HUES48 (cell line): ENCODE measurements at regions not wholly inside any gene's neighbourhood (a gene's known extent, or its start where the extent isn't known, plus 50 kb on each side); places are given as distances from the start of the nearest gene placed in this dataset.

Experiments
- H3K27ac ChIP-seq: one replicate; pipeline ENCODE4 v1.7.0; 2013; ENCODE audit warnings: low read depth, low read length, inconsistent platforms
- H3K27me3 ChIP-seq: 2 replicates; pipeline ENCODE4 v1.6.1; 2013; ENCODE audit warnings: mild to moderate bottlenecking, low read length; ENCODE audit not compliant: control insufficient read depth, insufficient read depth
- H3K36me3 ChIP-seq: 2 replicates; pipeline ENCODE4 v1.6.1; 2013; ENCODE audit warnings: low read length; ENCODE audit not compliant: control insufficient read depth, insufficient read depth
- H3K4me1 ChIP-seq: 2 replicates; pipeline ENCODE4 v1.6.1; 2013; ENCODE audit warnings: mild to moderate bottlenecking, low read length; ENCODE audit not compliant: control insufficient read depth, insufficient read depth
- H3K4me3 ChIP-seq: 2 replicates; pipeline ENCODE4 v1.5.1; 2013; ENCODE audit warnings: mild to moderate bottlenecking, low read depth, low read length
- H3K9ac ChIP-seq: 2 replicates; pipeline ENCODE4 v1.6.1; 2013; ENCODE audit warnings: mild to moderate bottlenecking, low read depth, low read length, moderate library complexity
- H3K9me3 ChIP-seq: 2 replicates; pipeline ENCODE4 v1.6.1; 2013; ENCODE audit warnings: low read length; ENCODE audit not compliant: control insufficient read depth, insufficient read depth

GRCh38 chr11:15810525-15810924, 545.8 kb downstream of the SOX6 start:
- peaks cover 6% of the 10 kb centered on the region; the same call in 1 of the 2 replicates for H3K4me1 ChIP-seq
- H3K27me3 ChIP-seq: no peaks in the 10 kb centered on the region
- H3K9me3 ChIP-seq: no peaks in the 10 kb centered on the region
- no peak overlapping the region for H3K27ac ChIP-seq
- no peak overlapping the region for H3K4me3 ChIP-seq
- H3K36me3 ChIP-seq: no peaks in the 10 kb centered on the region
- H3K9ac ChIP-seq: no peak overlapping the region

DNA sequence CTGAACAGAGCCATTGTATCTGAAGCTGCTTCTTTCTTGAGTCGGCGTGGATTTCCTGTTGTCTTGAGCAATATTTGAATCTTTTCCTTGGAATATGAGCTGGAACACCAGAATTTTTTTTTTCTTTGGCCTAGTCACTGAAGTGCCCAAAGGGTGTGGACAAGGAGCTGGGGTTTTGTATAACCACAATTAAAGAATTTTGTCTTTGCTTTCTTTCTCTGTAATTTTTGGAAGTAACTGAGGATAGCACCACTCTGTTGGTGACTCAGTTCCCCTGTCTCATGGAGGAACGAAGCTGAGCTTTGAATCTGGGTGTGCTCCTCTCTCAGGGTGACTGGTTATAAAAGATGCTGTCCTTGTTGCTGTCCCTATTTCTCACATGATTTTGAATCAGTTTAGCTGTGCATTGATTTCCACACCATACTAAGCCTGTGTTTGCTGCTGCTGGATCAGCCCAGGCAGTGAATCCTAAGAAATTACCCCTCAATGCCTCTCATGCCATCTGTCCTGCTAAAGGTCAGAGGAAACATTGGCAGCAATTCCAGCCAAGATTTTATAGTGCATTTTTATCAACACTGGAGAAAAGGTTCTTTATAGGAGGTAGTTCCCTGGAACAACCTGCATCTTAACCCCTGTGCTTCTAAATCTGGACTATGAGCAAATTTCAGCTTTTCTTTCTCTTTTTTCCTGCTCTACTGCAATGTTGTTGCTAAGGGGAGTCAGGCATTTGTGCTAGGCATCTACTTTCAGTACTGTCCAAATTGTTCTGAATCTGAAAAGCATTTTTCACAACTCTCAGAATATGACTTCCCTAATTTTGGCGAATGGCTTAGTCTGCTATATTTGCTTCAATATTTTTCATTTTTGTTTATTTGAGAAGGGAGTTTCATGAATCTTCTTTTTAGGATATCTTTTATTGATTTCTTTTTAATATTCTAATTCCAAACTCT, 540.8 kb downstream of the SOX6 start:
- Histone ChIP-seq H3K9ac (no peak overlapping the region), H3K4me3 (no peak overlapping the region), H3K36me3 (no peaks in the 10 kb centered on the region), H3K4me1 (no peaks in the 10 kb centered on the region), H3K27ac (no peak overlapping the region), H3K27me3 (no peaks in the 10 kb centered on the region), H3K9me3 (no peaks in the 10 kb centered on the region)

DNA sequence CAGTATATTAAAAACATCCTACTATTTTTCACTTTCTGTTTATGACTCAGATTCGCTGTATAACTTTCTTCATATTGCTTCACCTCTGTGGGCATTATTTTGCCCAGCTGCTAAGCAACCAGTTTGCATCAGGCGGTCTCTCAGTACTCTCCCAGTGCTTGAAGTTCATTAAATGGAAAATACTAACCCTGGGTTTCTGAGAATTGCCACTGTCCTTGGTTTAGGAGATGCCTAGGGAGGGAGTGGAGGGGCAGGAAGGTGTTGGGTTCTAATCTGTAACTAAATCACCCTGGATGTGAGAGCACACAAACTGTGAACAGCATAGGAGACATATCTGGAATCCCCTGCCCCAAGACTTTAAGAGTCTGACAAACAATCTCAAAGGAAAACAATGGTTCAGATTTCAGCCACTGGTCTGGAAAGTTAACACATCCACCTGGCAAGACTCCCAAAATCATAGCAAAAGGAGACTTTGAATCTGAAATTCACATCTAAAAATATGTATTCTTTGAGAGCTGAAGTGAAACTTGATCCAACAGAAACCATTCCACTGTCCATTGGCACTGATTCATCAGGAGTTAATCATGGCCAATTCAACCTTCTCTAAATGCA, 540.0 kb downstream of the SOX6 start:
- Histone ChIP-seq H3K27ac (no peak overlapping the region), H3K4me3 (no peak overlapping the region), H3K9me3 (no peaks in the 10 kb centered on the region), H3K4me1 (no peaks in the 10 kb centered on the region), H3K9ac (no peak overlapping the region), H3K27me3 (no peaks in the 10 kb centered on the region), H3K36me3 (no peaks in the 10 kb centered on the region)

GRCh38 chr11:15817001-15817400, 539.3 kb downstream of the SOX6 start:
- H3K27me3 ChIP-seq: no peaks in the 10 kb centered on the region
- H3K4me3 ChIP-seq: no peak overlapping the region
- H3K36me3 ChIP-seq: no peaks in the 10 kb centered on the region
- no peaks in the 10 kb centered on the region for H3K4me1 ChIP-seq
- H3K9me3 ChIP-seq: no peaks in the 10 kb centered on the region
- no peak overlapping the region for H3K9ac ChIP-seq
- H3K27ac ChIP-seq: no peak overlapping the region

GRCh38 chr11:15818132-15818842, 538.1 kb downstream of the SOX6 start:
- no peak overlapping the region for H3K4me3 ChIP-seq
- no peaks in the 10 kb centered on the region for H3K27me3 ChIP-seq
- H3K36me3 ChIP-seq: no peaks in the 10 kb centered on the region
- H3K9ac ChIP-seq: no peak overlapping the region
- no peaks in the 10 kb centered on the region for H3K9me3 ChIP-seq
- H3K27ac ChIP-seq: no peak overlapping the region
- H3K4me1 ChIP-seq: no peaks in the 10 kb centered on the region

- no peaks in the 10 kb centered on the region for H3K27me3 ChIP-seq
- H3K36me3 ChIP-seq: no peaks in the 10 kb centered on the region
- no peak overlapping the region for H3K9ac ChIP-seq
- H3K4me3 ChIP-seq: no peak overlapping the region
- H3K9me3 ChIP-seq: no peaks in the 10 kb centered on the region
- no peak overlapping the region for H3K27ac ChIP-seq
- no peaks in the 10 kb centered on the region for H3K4me1 ChIP-seq
These were observed 536.6 kb downstream of the SOX6 start for GRCh38 chr11:15819679-15820286.

- Histone ChIP-seq H3K4me1 (no peaks in the 10 kb centered on the region), H3K9ac (no peak overlapping the region), H3K27me3 (no peaks in the 10 kb centered on the region; the same call in 1 of the 2 replicates), H3K36me3 (no peaks in the 10 kb centered on the region), H3K4me3 (no peak overlapping the region), H3K9me3 (no peaks in the 10 kb centered on the region), H3K27ac (no peak overlapping the region)
These were observed 534.9 kb downstream of the SOX6 start for GRCh38 chr11:15821451-15821850.

DNA sequence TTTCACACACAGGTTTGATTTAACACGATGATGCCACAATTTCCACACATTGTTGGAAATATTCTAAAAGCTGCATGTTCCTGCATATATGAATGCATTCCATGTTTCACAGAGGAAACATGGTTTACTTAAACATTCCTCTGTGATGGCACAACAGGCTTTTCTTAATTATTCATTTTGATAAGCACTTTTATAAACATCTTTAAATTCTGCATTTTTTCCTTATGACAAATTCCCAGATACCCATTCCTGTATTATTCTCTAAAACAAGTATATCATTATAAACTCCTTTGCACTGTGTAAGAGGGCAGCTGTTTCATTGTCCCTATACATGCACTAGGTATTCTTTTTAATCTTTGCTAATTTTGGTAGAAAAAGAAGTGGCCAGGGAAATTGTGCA, 532.3 kb downstream of the SOX6 start:
- H3K9me3 ChIP-seq: no peaks in the 10 kb centered on the region
- no peak overlapping the region for H3K27ac ChIP-seq
- no peaks in the 10 kb centered on the region; the same call in 1 of the 2 replicates for H3K27me3 ChIP-seq
- no peaks in the 10 kb centered on the region for H3K4me1 ChIP-seq
- H3K4me3 ChIP-seq: no peak overlapping the region
- no peak overlapping the region for H3K9ac ChIP-seq
- no peaks in the 10 kb centered on the region for H3K36me3 ChIP-seq

DNA sequence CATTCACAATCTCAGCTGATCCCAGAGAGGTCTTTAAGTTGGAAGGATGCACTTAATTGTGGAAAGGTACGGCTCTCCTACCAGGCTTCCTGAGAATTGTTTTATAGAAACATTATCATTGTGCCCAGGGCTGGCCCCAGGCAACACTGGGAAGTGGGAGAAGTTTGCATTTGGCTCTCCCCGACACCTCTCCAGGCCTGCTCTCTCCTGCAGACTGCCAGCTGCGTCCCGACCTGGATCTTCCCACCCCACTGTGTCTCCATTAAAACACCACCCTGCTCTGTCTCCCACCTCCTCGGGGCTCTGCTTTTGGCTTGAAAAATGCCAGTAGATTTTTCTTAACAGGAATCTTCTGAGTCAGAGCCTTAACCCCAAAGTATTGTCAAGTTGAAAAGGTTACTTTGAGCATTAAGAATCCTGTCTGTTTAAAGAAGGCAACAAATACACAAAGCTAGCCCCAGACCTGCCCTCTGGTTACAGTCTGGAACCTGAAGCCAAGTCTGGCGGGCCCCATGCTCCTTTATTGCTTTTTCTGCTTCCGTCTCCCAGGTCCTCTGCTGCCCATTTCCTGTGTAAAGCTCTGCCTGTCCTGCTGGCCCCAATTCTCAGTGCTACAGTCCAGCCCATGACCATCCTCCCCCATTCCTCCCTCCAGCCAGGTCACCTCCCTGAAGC, 530.2 kb downstream of the SOX6 start:
- H3K27ac ChIP-seq: no peak overlapping the region
- H3K4me1 ChIP-seq: no peaks in the 10 kb centered on the region
- H3K36me3 ChIP-seq: no peaks in the 10 kb centered on the region
- no peak overlapping the region for H3K4me3 ChIP-seq
- H3K27me3 ChIP-seq: no peaks in the 10 kb centered on the region; the same call in 1 of the 2 replicates
- no peak overlapping the region for H3K9ac ChIP-seq
- no peaks in the 10 kb centered on the region for H3K9me3 ChIP-seq

DNA sequence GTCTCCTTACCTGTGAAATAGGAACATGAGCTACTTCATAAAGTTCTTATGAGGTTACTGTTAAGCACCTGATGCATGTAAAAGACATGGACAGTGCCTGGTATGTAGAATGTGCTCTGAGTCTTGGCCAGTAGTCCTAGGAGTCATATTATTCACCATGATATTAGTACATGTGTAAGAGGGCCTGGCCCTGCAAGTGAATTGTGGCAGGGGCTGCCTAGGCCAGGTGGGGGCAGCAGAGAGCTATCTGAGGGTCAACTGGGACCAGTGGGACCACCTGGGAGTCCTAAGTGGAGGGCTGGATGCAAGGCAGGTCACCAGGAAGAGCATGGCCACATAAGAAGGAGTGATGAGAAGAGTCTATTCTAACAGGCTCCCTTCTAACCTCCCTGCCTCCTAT, 529.5 kb downstream of the SOX6 start:
- Histone ChIP-seq H3K9me3 (no peaks in the 10 kb centered on the region), H3K27me3 (no peaks in the 10 kb centered on the region; the same call in 1 of the 2 replicates), H3K27ac (no peak overlapping the region), H3K9ac (no peak overlapping the region), H3K4me3 (no peak overlapping the region), H3K36me3 (no peaks in the 10 kb centered on the region), H3K4me1 (no peaks in the 10 kb centered on the region)
